ENCODE measurements at regions not wholly inside any gene's neighbourhood (a gene's known extent, or its start where the extent isn't known, plus 50 kb on each side); places are given as distances from the start of the nearest gene placed in this dataset.

DNA sequence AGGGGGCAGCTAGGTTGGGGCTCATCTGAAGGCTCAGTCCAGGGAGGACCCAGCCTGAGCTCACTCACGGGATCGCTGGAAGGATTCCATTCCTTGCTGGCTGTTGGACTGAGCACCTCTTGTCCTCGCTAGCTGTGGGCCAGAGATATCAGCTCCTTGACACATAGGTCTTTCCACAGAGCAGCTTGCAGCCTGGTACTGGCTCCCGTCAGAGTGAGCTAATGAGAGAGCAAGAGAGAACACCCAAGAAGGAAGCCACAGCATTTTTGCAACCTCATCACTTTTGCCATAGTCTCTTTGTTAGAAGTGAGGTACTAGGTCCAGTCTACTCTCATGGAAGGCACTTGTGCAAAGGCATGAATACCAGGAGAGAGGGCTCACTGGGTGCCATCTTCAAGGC, 179.9 kb downstream of the CDC5L start:
- TF ChIP-seq CTCF (IDR thresholded peaks at IDR 0.05) (no peak), POLR2A (IDR thresholded peaks at IDR 0.05) (no peak)
